Nephron (organoid): ENCODE measurements at regions not wholly inside any gene's neighbourhood (a gene's known extent, or its start where the extent isn't known, plus 50 kb on each side); places are given as distances from the start of the nearest gene placed in this dataset.

Source experiments
- H3K27ac Mint-ChIP-seq, 3 experiments: 2 replicates each; pipeline ENCODE4 v1.8.0; 2020; ENCODE audit warnings: mixed read lengths in 3 of 3, mild to moderate bottlenecking in 2 of 3, moderate library complexity in 1 of 3
- H3K27me3 Mint-ChIP-seq: 2 replicates; pipeline ENCODE4 v1.8.0; 2021; ENCODE audit warnings: low read depth, mild to moderate bottlenecking, moderate library complexity, mixed read lengths
- H3K36me3 Mint-ChIP-seq: 2 replicates; pipeline ENCODE4 v1.8.0; 2020; ENCODE audit warnings: low read depth, mixed read lengths
- H3K4me1 Mint-ChIP-seq: 2 replicates; pipeline ENCODE4 v1.8.0; 2020; ENCODE audit warnings: mixed read lengths
- H3K4me3 Mint-ChIP-seq, 3 experiments: 2 replicates each; pipeline ENCODE4 v1.8.0; 2020; ENCODE audit warnings: mild to moderate bottlenecking in 3 of 3, mixed read lengths in 3 of 3, moderate library complexity in 2 of 3
- H3K9me3 Mint-ChIP-seq: 2 replicates; pipeline ENCODE4 v1.8.0; 2020; ENCODE audit warnings: mixed read lengths
- TF ChIP-seq, protein P1 (sequence below), 3 experiments: fragments of 200-600 bp; sonication (generic); IDR thresholded peaks; one replicate each; pipeline ENCODE4 v1.5.0; 2021; ENCODE audit warnings: antibody characterized with exemption in 3 of 3; ENCODE audit not compliant: unreplicated experiment in 3 of 3

DNA sequence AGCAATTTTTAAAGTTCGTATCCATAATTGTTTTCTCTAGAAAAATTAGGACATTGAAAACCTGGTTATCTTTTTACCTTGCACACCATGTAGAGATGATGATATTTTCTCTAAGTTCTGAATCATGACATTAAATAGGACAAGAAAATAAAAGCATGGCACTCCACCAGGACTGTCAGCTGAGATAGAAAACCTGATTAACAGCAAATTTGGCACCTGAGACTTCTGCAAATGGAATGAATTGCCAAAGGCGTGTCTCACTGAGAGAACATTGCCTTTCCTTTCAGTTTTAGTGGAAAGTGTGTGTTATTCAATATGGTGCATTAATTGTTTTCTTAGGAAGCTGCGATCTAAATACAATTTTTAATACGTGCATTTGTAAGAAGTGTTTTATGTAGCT, 164.7 kb downstream of the LRRC30 start:
- H3K36me3 Mint-ChIP-seq = no peaks in the 10 kb centered on the region
- H3K27ac Mint-ChIP-seq = no peak overlapping the region
- TF ChIP-seq, protein P1, sequence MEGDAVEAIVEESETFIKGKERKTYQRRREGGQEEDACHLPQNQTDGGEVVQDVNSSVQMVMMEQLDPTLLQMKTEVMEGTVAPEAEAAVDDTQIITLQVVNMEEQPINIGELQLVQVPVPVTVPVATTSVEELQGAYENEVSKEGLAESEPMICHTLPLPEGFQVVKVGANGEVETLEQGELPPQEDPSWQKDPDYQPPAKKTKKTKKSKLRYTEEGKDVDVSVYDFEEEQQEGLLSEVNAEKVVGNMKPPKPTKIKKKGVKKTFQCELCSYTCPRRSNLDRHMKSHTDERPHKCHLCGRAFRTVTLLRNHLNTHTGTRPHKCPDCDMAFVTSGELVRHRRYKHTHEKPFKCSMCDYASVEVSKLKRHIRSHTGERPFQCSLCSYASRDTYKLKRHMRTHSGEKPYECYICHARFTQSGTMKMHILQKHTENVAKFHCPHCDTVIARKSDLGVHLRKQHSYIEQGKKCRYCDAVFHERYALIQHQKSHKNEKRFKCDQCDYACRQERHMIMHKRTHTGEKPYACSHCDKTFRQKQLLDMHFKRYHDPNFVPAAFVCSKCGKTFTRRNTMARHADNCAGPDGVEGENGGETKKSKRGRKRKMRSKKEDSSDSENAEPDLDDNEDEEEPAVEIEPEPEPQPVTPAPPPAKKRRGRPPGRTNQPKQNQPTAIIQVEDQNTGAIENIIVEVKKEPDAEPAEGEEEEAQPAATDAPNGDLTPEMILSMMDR (IDR thresholded peaks at IDR 0.05; ENCODE audit: unreplicated experiment in 3 of 3) = no peak
- H3K4me3 Mint-ChIP-seq = no peak overlapping the region
- no peaks in the 10 kb centered on the region for H3K9me3 Mint-ChIP-seq
- H3K27me3 Mint-ChIP-seq = no peaks in the 10 kb centered on the region
- no peaks in the 10 kb centered on the region for H3K4me1 Mint-ChIP-seq

DNA sequence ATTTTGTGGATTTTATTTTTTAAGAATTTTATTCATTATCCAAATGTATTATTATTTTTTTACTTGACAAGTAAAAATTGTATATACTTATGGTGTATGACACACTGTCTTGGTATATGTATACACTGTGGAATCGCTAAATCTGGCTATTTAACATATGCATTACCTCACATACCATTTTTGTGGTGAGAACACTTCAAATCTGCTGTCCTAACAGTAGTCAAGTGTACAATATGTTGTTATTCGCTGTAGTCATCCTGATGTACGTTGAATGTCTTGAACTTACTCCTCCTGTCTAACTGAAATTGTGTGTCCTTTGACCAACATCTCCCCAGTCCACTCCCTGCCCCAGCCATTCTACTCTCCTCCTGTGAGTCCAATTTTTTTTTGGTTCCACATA, 153.2 kb upstream of the PTPRM start:
- Mint-ChIP-seq H3K4me1 (no peaks in the 10 kb centered on the region), H3K4me3 (no peak overlapping the region), H3K27me3 (no peaks in the 10 kb centered on the region), H3K27ac (no peak overlapping the region), H3K9me3 (peaks cover 7% of the 10 kb centered on the region), H3K36me3 (no peaks in the 10 kb centered on the region)
- TF ChIP-seq, protein P1 (IDR thresholded peaks at IDR 0.05; ENCODE audit: unreplicated experiment in 3 of 3) = no peak

DNA sequence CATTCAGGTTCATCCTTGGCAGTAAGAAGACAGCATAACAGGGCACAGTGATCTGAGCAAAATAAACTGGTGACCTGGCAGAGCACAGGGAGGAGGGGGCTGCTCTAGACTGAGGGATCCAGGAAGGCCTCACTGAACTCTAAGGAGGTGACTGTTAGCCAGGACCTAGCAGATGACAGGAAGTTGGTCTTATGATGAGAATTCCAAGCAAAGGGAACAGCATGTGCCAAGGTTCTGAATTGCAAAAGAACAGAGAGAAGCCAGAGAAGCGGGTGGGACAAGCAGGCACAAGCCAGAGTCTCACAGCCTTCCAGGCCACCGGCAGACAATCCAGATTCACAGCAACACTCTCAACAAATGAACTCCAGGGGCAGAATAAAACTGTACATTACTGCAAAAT, 152.7 kb upstream of the PTPRM start:
- H3K27me3 Mint-ChIP-seq = no peaks in the 10 kb centered on the region
- TF ChIP-seq, protein P1 (IDR thresholded peaks at IDR 0.05; ENCODE audit: unreplicated experiment in 3 of 3) = no peak
- H3K4me1 Mint-ChIP-seq = no peaks in the 10 kb centered on the region
- no peak overlapping the region for H3K27ac Mint-ChIP-seq
- peaks cover 3% of the 10 kb centered on the region for H3K9me3 Mint-ChIP-seq
- H3K36me3 Mint-ChIP-seq = no peaks in the 10 kb centered on the region
- no peak overlapping the region for H3K4me3 Mint-ChIP-seq

DNA sequence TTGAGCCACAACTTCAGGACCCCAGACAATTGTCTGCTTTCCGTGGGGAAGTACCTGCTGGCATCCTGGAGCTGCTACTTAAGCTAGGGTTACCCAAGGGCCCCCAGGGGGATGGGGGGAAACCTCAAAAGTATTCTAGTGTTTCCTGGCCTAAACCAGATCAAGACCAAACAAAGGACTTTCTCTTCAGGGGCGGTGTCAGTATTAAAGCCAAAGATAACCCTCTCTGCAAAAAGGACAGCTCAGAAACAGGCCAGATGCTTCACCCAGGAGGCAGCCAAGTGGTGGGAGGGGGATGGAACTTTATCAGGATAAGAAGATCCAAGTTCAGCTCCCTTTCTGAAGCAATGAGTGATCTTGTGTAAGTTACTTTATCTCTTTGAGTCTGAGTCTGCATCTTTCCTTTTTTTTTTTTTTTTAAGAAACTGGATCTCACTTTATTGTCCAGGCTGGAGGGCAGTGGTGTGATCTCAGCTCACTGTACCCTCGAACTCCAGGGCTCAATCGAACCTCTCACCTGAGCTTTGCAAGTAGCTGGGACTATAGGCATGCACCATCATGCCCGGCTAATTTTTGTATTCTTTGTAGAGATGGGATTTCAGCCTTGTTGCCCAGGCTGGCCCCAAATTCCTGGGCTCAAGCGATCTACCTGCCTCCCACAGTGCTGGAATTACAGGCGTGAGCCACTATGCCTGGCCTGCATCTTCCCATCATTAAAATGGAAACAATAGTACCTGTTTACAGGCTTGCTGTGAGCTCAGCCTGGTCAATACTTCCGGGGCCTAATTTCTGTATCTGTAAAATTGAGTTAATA, 151.8 kb upstream of the PTPRM start:
- no peaks in the 10 kb centered on the region for H3K9me3 Mint-ChIP-seq
- H3K4me3 Mint-ChIP-seq = no peak overlapping the region
- no peaks in the 10 kb centered on the region for H3K4me1 Mint-ChIP-seq
- no peak overlapping the region for H3K27ac Mint-ChIP-seq
- H3K27me3 Mint-ChIP-seq = no peaks in the 10 kb centered on the region
- H3K36me3 Mint-ChIP-seq = no peaks in the 10 kb centered on the region
- TF ChIP-seq, protein P1 (IDR thresholded peaks at IDR 0.05; ENCODE audit: unreplicated experiment in 3 of 3) = no peak

DNA sequence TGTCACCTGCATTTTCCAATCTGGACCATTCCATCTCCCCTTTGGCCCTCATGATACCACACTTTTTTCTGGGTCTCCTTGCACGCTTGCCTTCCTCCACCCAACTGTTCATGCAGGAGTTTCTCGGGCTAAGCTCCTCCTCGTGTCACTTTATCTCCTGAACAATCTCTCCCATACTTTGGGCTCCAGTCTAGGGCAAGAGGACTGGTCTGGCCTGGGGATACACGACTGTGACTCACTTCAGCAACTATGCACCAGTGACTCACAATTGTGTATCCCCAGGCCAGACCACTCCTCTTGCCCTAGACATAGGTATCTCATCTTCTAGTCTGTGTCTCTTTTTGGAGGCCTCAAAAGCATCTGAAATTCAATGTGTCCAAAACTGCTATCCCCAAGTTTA, 149.4 kb upstream of the PTPRM start:
- Mint-ChIP-seq H3K36me3 (no peaks in the 10 kb centered on the region), H3K9me3 (peaks cover 3% of the 10 kb centered on the region), H3K4me1 (no peaks in the 10 kb centered on the region), H3K27me3 (peaks cover 3% of the 10 kb centered on the region), H3K4me3 (no peak overlapping the region), H3K27ac (no peak overlapping the region)
- TF ChIP-seq, protein P1 (IDR thresholded peaks at IDR 0.05; ENCODE audit: unreplicated experiment in 3 of 3) = no peak

DNA sequence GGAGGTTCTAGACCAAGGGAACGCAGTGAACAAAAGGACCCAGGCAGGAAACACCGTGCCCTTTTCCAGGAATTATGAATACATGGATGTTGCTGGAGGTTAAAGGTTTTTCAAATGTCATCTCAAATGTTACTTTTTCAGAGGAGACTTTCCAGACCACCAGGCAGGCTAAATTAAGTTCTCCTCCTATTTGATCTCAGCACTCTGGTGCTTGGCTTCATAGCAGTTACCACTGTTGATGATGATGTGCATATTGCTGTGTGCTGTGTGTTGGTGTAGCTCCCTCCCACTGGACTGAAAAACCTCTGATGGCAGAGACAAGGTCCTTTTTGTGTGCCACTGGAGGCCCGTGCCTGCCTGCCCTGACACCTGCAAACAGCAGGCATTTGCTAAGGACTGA, 137.3 kb upstream of the PTPRM start:
- Mint-ChIP-seq H3K27me3 (peaks cover 7% of the 10 kb centered on the region), H3K27ac (no peak overlapping the region), H3K4me3 (no peak overlapping the region), H3K4me1 (no peaks in the 10 kb centered on the region), H3K9me3 (peaks cover 10% of the 10 kb centered on the region), H3K36me3 (peaks cover 3% of the 10 kb centered on the region)
- TF ChIP-seq, protein P1 (IDR thresholded peaks at IDR 0.05; ENCODE audit: unreplicated experiment in 3 of 3) = no peak
